Hepatocyte (in vitro differentiated cells): ENCODE measurements at regions not wholly inside any gene's neighbourhood (a gene's known extent, or its start where the extent isn't known, plus 50 kb on each side); places are given as distances from the start of the nearest gene placed in this dataset.

Source experiments
- DNase-seq: peaks from one replicate; pipeline ENCODE4 v3.0.0-alpha.2; 2016; ENCODE audit warnings: low spot score
- H2AFZ ChIP-seq: fragments of 200-600 bp; sonication (generic); 2 replicates; pipeline ENCODE4 v1.6.0; 2016; ENCODE audit warnings: antibody characterized with exemption, mild to moderate bottlenecking
- H3K27ac ChIP-seq: fragments of 200-600 bp; sonication (generic); 2 replicates; pipeline ENCODE4 v1.5.1; 2016; ENCODE audit warnings: mild to moderate bottlenecking
- H3K27me3 ChIP-seq: fragments of 200-600 bp; sonication (generic); 2 replicates; pipeline ENCODE4 v1.6.1; 2016
- H3K36me3 ChIP-seq: fragments of 200-600 bp; sonication (generic); replicated peaks from 2 replicates; pipeline ENCODE4 v1.5.1; 2016; ENCODE audit warnings: low read depth; ENCODE audit not compliant: insufficient read depth
- H3K4me1 ChIP-seq: fragments of 200-600 bp; sonication (generic); 2 replicates; pipeline ENCODE4 v1.5.1; 2016; ENCODE audit warnings: mild to moderate bottlenecking, moderate library complexity; ENCODE audit not compliant: insufficient read depth
- H3K4me2 ChIP-seq: fragments of 200-600 bp; sonication (generic); 2 replicates; pipeline ENCODE4 v1.6.0; 2016
- H3K4me3 ChIP-seq: fragments of 200-600 bp; sonication (generic); 2 replicates; pipeline ENCODE4 v1.5.1; 2016; ENCODE audit warnings: mild to moderate bottlenecking
- H3K79me2 ChIP-seq: fragments of 200-600 bp; sonication (generic); 2 replicates; pipeline ENCODE4 v1.6.0; 2017; ENCODE audit warnings: mild to moderate bottlenecking
- H3K9me2 ChIP-seq: fragments of 200-600 bp; sonication (generic); replicated peaks from 2 replicates; pipeline ENCODE4 v1.6.0; 2017; ENCODE audit warnings: mild to moderate bottlenecking; ENCODE audit not compliant: insufficient read depth
- H3K9me3 ChIP-seq: fragments of 200-600 bp; sonication (generic); 2 replicates; pipeline ENCODE4 v1.5.1; 2016; ENCODE audit warnings: low read depth, mild to moderate bottlenecking
- H4K20me1 ChIP-seq: fragments of 200-600 bp; sonication (generic); 2 replicates; pipeline ENCODE4 v1.6.0; 2016; ENCODE audit warnings: mild to moderate bottlenecking; ENCODE audit not compliant: insufficient read depth, poor library complexity, severe bottlenecking
- CTCF ChIP-seq: fragments of 200-600 bp; sonication (generic); IDR thresholded peaks from 2 replicates; pipeline ENCODE4 v1.5.1; 2016; ENCODE audit warnings: antibody characterized with exemption, mild to moderate bottlenecking; ENCODE audit not compliant: poor library complexity
- EZH2 ChIP-seq: fragments of 200-600 bp; sonication (generic); IDR thresholded peaks from 2 replicates; pipeline ENCODE4 v1.6.1; 2016; ENCODE audit warnings: antibody characterized with exemption, mild to moderate bottlenecking, borderline replicate concordance
- EZH2phosphoT487 ChIP-seq: fragments of 200-600 bp; sonication (generic); IDR thresholded peaks from one replicate; pipeline ENCODE4 v1.6.1; 2018; ENCODE audit warnings: antibody characterized with exemption, mild to moderate bottlenecking, low read depth, moderate library complexity; ENCODE audit not compliant: unreplicated experiment, severe bottlenecking
- WGBS: methylation state at CpG from one replicate; pipeline ENCODE4 v1.1.6; 2016; ENCODE audit warnings: low lambda C conversion rate; ENCODE audit errors: missing lambda C conversion rate; 5-methylcytosine and 5-hydroxymethylcytosine counted together

GRCh38 chr17:69860142-69860680, 214.8 kb upstream of the KCNJ16 start:
- H3K9me2 ChIP-seq: no peaks in the 10 kb centered on the region
- no peak for DNase-seq
- no peak overlapping the region for H3K4me3 ChIP-seq
- no peaks in the 10 kb centered on the region for H3K4me1 ChIP-seq
- no peaks in the 10 kb centered on the region for H3K27me3 ChIP-seq
- H3K4me2 ChIP-seq: no peak overlapping the region
- H4K20me1 ChIP-seq: no peaks in the 10 kb centered on the region
- no peak overlapping the region for H2AFZ ChIP-seq
- no peak for TF ChIP-seq EZH2phosphoT487
- TF ChIP-seq EZH2: no peak
- TF ChIP-seq CTCF: no peak
- no peak overlapping the region for H3K27ac ChIP-seq
- no peaks in the 10 kb centered on the region for H3K36me3 ChIP-seq
- H3K79me2 ChIP-seq: no peaks in the 10 kb centered on the region
- WGBS: 82% methylated on average over 3 of the region's 3 CpGs
- H3K9me3 ChIP-seq: no peaks in the 10 kb centered on the region

DNA sequence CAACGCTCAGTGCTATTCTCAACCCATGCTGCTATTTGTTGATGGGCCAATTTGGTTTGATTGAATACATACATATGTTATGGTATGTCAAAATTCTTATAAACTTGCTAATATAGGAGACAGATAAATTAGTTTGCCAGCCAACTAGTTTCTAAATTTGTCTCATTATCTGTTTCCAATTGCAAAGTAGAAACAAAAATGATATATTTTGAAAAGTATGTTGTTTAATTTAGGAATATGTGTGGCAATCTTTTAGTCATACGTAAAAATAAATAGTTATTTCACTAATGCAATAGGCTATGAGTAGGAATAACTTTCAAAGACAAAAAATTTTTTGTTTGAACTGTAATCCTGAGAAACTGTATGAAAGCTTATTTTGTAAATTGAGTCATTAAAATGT, 210.6 kb upstream of the KCNJ16 start:
- no peaks in the 10 kb centered on the region for H4K20me1 ChIP-seq
- H3K27ac ChIP-seq: no peak overlapping the region
- no peaks in the 10 kb centered on the region for H3K27me3 ChIP-seq
- H3K4me2 ChIP-seq: no peak overlapping the region
- H3K9me2 ChIP-seq: no peaks in the 10 kb centered on the region
- no peak overlapping the region for H2AFZ ChIP-seq
- DNase-seq: no peak
- H3K79me2 ChIP-seq: no peaks in the 10 kb centered on the region
- no peaks in the 10 kb centered on the region for H3K4me1 ChIP-seq
- no peaks in the 10 kb centered on the region for H3K36me3 ChIP-seq
- H3K4me3 ChIP-seq: no peak overlapping the region
- 92% methylated on average over 2 of the region's 2 CpGs for WGBS
- TF ChIP-seq EZH2phosphoT487: no peak
- TF ChIP-seq EZH2: no peak
- TF ChIP-seq CTCF: no peak
- H3K9me3 ChIP-seq: no peaks in the 10 kb centered on the region

DNA sequence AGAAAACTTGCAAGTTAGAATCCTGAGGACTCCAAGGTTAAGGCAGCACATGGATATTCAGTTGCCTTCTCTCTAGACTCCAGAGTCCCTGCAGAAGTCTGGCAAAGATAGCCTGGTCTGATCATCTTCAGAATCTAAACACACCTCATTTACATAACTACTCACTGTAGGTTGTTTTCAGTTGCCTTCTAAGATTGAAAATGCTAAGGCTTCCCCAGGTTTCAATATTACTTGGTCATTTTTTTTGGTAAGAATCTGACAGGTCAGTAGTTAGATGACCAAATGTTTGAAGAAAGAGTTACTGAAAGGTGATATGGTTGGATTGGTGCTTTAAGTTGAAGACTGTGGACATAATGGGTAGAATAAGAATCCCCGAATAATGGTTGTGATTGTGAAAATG, 205.4 kb upstream of the KCNJ16 start:
- TF ChIP-seq EZH2 (no peak), EZH2phosphoT487 (no peak), CTCF (no peak)
- 95% methylated on average over 1 of the region's 1 CpG for WGBS
- Histone ChIP-seq H3K9me2 (no peaks in the 10 kb centered on the region), H3K27me3 (no peaks in the 10 kb centered on the region), H3K4me2 (no peak overlapping the region), H3K4me3 (no peak overlapping the region), H3K27ac (no peak overlapping the region), H3K4me1 (no peaks in the 10 kb centered on the region), H3K79me2 (no peaks in the 10 kb centered on the region), H3K36me3 (no peaks in the 10 kb centered on the region), H4K20me1 (no peaks in the 10 kb centered on the region), H2AFZ (no peak overlapping the region), H3K9me3 (no peaks in the 10 kb centered on the region)
- no peak for DNase-seq

DNA sequence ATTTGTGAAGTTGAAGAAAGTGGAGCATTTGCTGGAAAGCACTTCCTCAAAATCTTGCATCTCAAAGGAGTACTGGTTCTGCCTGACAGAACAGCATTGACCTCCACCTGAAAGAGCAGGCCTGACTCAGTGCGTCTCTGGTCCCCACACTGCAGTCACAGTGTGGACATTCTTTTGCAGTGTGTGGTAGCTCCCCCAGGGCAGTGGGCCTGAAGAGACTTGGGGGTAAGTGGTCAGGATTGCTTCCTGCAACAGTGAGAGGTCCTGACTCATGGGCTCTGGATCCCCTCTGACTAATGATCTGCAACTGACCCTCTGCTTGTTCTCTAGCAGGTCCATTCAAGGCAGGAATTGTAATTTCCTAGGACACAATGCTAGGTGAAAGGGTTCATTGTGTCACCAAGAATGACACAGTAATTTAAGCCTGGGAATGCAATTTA, 204.9 kb upstream of the KCNJ16 start:
- no peaks in the 10 kb centered on the region for H3K9me3 ChIP-seq
- H2AFZ ChIP-seq: no peak overlapping the region
- no peaks in the 10 kb centered on the region for H3K4me1 ChIP-seq
- no peak overlapping the region for H3K4me3 ChIP-seq
- H4K20me1 ChIP-seq: no peaks in the 10 kb centered on the region
- no peak for DNase-seq
- H3K36me3 ChIP-seq: no peaks in the 10 kb centered on the region
- H3K27me3 ChIP-seq: no peaks in the 10 kb centered on the region
- H3K9me2 ChIP-seq: no peaks in the 10 kb centered on the region
- H3K79me2 ChIP-seq: no peaks in the 10 kb centered on the region
- H3K27ac ChIP-seq: no peak overlapping the region
- no peak overlapping the region for H3K4me2 ChIP-seq
- 86% methylated on average over 1 of the region's 1 CpG for WGBS
- TF ChIP-seq EZH2phosphoT487 (no peak), EZH2 (no peak), CTCF (no peak)
